ENCODE measurements at regions not wholly inside any gene's neighbourhood (a gene's known extent, or its start where the extent isn't known, plus 50 kb on each side); places are given as distances from the start of the nearest gene placed in this dataset.

GRCh38 chr11:106497321-106497720 is 419.9 kb downstream of the AASDHPPT start:
- DNase-seq = peak in 1 of 5 donors; percentile 22
- FAIRE-seq = no peak
- Histone ChIP-seq H3K9me3 (ENCODE audit: control insufficient read depth in 2 of 3, insufficient read depth in 1 of 3, low read length in 3 of 3) (no peaks in the 10 kb centered on the region), H3K4me1 (ENCODE audit: control insufficient read depth in 2 of 3, insufficient read depth in 2 of 3, low read depth in 1 of 3, low read length in 3 of 3) (no peaks in the 10 kb centered on the region), H3K4me3 (ENCODE audit: low read length in 3 of 3) (no peak overlapping the region), H3K27me3 (ENCODE audit: control insufficient read depth, insufficient read depth, low read length) (no peaks in the 10 kb centered on the region), H3K27ac (ENCODE audit: low read depth in 2 of 2, low read length in 2 of 2) (no peak overlapping the region), H3K9ac (ENCODE audit: low read length in 3 of 3) (no peak overlapping the region), H3K36me3 (ENCODE audit: control insufficient read depth in 2 of 3, insufficient read depth in 3 of 3, low read length in 3 of 3) (no peaks in the 10 kb centered on the region)
- intact Hi-C loops (cut with DNase I) = no loop called here
- TF ChIP-seq, protein P1, sequence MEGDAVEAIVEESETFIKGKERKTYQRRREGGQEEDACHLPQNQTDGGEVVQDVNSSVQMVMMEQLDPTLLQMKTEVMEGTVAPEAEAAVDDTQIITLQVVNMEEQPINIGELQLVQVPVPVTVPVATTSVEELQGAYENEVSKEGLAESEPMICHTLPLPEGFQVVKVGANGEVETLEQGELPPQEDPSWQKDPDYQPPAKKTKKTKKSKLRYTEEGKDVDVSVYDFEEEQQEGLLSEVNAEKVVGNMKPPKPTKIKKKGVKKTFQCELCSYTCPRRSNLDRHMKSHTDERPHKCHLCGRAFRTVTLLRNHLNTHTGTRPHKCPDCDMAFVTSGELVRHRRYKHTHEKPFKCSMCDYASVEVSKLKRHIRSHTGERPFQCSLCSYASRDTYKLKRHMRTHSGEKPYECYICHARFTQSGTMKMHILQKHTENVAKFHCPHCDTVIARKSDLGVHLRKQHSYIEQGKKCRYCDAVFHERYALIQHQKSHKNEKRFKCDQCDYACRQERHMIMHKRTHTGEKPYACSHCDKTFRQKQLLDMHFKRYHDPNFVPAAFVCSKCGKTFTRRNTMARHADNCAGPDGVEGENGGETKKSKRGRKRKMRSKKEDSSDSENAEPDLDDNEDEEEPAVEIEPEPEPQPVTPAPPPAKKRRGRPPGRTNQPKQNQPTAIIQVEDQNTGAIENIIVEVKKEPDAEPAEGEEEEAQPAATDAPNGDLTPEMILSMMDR (IDR thresholded peaks at IDR 0.05; ENCODE audit: borderline replicate concordance, extremely low read depth, insufficient read depth) = no peak

DNA sequence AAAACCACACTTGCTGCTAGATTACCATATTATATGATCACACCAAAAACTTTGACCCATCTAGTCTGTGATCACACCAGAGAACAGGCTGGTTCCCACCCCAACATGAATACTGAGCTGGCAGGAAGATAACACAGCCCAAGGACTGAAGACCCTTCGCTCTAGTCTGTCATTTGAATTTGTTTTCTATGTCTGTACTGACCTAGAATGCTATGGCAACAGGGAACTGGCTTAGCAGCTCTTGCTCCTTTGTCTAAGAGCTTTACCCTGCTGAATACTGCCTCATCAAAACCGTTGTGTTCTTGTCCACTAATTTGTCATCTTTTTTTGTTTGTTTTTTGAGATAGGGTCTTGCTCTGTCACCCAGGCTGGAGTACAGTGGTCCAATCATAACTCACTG is 420.4 kb downstream of the AASDHPPT start:
- DNase-seq = no peak
- no peaks in the 10 kb centered on the region for H3K9me3 ChIP-seq (ENCODE audit: control insufficient read depth in 2 of 3, insufficient read depth in 1 of 3, low read length in 3 of 3)
- no peak overlapping the region for H3K9ac ChIP-seq (ENCODE audit: low read length in 3 of 3)
- intact Hi-C loops (cut with DNase I) = no loop called here
- no peak overlapping the region for H3K4me3 ChIP-seq (ENCODE audit: low read length in 3 of 3)
- H3K4me1 ChIP-seq (ENCODE audit: control insufficient read depth in 2 of 3, insufficient read depth in 2 of 3, low read depth in 1 of 3, low read length in 3 of 3) = no peaks in the 10 kb centered on the region
- no peak overlapping the region for H3K27ac ChIP-seq (ENCODE audit: low read depth in 2 of 2, low read length in 2 of 2)
- FAIRE-seq = no peak
- TF ChIP-seq, protein P1 (IDR thresholded peaks at IDR 0.05; ENCODE audit: borderline replicate concordance, extremely low read depth, insufficient read depth) = no peak
- H3K36me3 ChIP-seq (ENCODE audit: control insufficient read depth in 2 of 3, insufficient read depth in 3 of 3, low read length in 3 of 3) = no peaks in the 10 kb centered on the region
- H3K27me3 ChIP-seq (ENCODE audit: control insufficient read depth, insufficient read depth, low read length) = no peaks in the 10 kb centered on the region

DNA sequence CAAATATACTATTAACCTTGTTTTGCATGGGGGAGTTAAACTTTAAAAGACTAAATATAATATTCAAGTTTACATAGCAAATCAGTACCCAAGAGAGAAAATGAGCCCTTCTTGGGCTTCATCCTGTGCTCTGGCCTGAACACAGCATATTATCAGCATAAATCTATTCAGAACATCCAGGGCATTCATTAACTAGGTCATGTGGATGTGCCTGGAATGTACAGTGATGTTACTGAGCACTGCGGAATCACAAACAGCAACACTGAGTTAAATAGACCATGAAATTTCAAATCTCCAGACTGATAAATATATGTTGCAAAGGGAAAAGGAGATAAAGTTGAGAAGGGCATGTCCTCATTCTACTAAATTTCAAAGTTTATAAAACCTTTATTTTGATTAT is 426.4 kb downstream of the AASDHPPT start:
- Histone ChIP-seq H3K4me3 (ENCODE audit: low read length in 3 of 3) (no peak overlapping the region), H3K27me3 (ENCODE audit: control insufficient read depth, insufficient read depth, low read length) (no peaks in the 10 kb centered on the region), H3K9me3 (ENCODE audit: control insufficient read depth in 2 of 3, insufficient read depth in 1 of 3, low read length in 3 of 3) (no peaks in the 10 kb centered on the region), H3K9ac (ENCODE audit: low read length in 3 of 3) (no peak overlapping the region), H3K27ac (ENCODE audit: low read depth in 2 of 2, low read length in 2 of 2) (no peak overlapping the region), H3K4me1 (ENCODE audit: control insufficient read depth in 2 of 3, insufficient read depth in 2 of 3, low read depth in 1 of 3, low read length in 3 of 3) (no peaks in the 10 kb centered on the region), H3K36me3 (ENCODE audit: control insufficient read depth in 2 of 3, insufficient read depth in 3 of 3, low read length in 3 of 3) (no peaks in the 10 kb centered on the region)
- DNase-seq = peak in 2 of 5 donors; percentile 29 to 65
- intact Hi-C loops (cut with DNase I) = no loop called here
- TF ChIP-seq, protein P1 (IDR thresholded peaks at IDR 0.05; ENCODE audit: borderline replicate concordance, extremely low read depth, insufficient read depth) = no peak
- FAIRE-seq = no peak

DNA sequence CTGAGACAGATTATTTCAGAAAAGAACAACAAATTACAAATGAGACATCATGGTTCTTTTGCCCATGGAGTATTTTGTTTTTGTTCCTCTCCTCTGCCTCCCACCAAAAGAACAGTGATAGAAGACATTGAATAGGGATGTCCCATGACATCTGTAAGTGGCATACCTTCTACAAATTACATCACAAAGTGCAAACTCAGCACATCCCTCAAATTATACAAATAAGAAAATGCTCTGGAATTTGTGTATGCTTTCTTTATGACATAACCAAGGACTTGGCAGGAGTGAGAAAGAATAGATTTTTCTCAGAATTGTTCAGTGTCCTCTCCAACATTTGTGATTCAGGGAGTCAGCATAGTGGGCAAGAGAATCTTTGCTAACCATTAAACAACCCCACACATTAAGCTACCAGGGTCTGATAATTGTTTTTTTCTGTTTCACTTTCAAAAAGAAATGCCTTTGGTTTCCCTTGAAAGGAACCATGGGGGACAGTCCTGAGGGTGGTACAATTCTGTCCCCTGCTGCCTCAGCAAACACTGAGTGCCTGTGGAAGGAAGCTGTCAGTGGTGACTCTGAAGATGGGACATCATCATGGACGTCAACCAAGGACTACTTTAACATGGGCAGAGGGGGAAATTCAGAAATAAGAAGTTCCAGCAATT is 430.3 kb downstream of the AASDHPPT start:
- intact Hi-C loops (cut with DNase I) = no loop called here
- FAIRE-seq = no peak

More for the DNA sequence above, 430.3 kb downstream of the AASDHPPT start:
- TF ChIP-seq, protein P1 (IDR thresholded peaks at IDR 0.05; ENCODE audit: borderline replicate concordance, extremely low read depth, insufficient read depth) = no peak
- H3K9me3 ChIP-seq (ENCODE audit: control insufficient read depth in 2 of 3, insufficient read depth in 1 of 3, low read length in 3 of 3) = no peaks in the 10 kb centered on the region
- H3K9ac ChIP-seq (ENCODE audit: low read length in 3 of 3) = no peak overlapping the region
- no peaks in the 10 kb centered on the region for H3K36me3 ChIP-seq (ENCODE audit: control insufficient read depth in 2 of 3, insufficient read depth in 3 of 3, low read length in 3 of 3)
- no peaks in the 10 kb centered on the region for H3K4me1 ChIP-seq (ENCODE audit: control insufficient read depth in 2 of 3, insufficient read depth in 2 of 3, low read depth in 1 of 3, low read length in 3 of 3)
- H3K27ac ChIP-seq (ENCODE audit: low read depth in 2 of 2, low read length in 2 of 2) = no peak overlapping the region
- DNase-seq = no peak
- H3K27me3 ChIP-seq (ENCODE audit: control insufficient read depth, insufficient read depth, low read length) = no peaks in the 10 kb centered on the region
- H3K4me3 ChIP-seq (ENCODE audit: low read length in 3 of 3) = no peak overlapping the region

All from kidney (tissue), 13 donors.